IgD-negative memory B cell (primary cell): ENCODE measurements at regions not wholly inside any gene's neighbourhood (a gene's known extent, or its start where the extent isn't known, plus 50 kb on each side); places are given as distances from the start of the nearest gene placed in this dataset.

Experiments
- H3K27ac Mint-ChIP-seq, 3 donors: one replicate each; pipeline ENCODE4 v1.8.0; 2020 to 2022; ENCODE audit warnings: mild to moderate bottlenecking in 3 of 3, mixed read lengths in 3 of 3, moderate library complexity in 1 of 3
- H3K27me3 Mint-ChIP-seq: one replicate; pipeline ENCODE4 v1.8.0; 2021; ENCODE audit warnings: mixed read lengths
- H3K36me3 Mint-ChIP-seq: one replicate; pipeline ENCODE4 v1.8.0; 2020; ENCODE audit warnings: mild to moderate bottlenecking, mixed read lengths
- H3K4me1 Mint-ChIP-seq, 3 donors: one replicate each; pipeline ENCODE4 v1.8.0; 2020 to 2022; ENCODE audit warnings: mixed read lengths in 3 of 3, mild to moderate bottlenecking in 1 of 3
- H3K4me3 Mint-ChIP-seq, 4 donors: one replicate each; pipeline ENCODE4 v1.8.0; 2020 to 2022; ENCODE audit warnings: mild to moderate bottlenecking in 4 of 4, mixed read lengths in 4 of 4, moderate library complexity in 3 of 4
- H3K9me3 Mint-ChIP-seq, 3 donors: one replicate each; pipeline ENCODE4 v1.8.0; 2020 to 2021; ENCODE audit warnings: mixed read lengths in 3 of 3, mild to moderate bottlenecking in 1 of 3

DNA sequence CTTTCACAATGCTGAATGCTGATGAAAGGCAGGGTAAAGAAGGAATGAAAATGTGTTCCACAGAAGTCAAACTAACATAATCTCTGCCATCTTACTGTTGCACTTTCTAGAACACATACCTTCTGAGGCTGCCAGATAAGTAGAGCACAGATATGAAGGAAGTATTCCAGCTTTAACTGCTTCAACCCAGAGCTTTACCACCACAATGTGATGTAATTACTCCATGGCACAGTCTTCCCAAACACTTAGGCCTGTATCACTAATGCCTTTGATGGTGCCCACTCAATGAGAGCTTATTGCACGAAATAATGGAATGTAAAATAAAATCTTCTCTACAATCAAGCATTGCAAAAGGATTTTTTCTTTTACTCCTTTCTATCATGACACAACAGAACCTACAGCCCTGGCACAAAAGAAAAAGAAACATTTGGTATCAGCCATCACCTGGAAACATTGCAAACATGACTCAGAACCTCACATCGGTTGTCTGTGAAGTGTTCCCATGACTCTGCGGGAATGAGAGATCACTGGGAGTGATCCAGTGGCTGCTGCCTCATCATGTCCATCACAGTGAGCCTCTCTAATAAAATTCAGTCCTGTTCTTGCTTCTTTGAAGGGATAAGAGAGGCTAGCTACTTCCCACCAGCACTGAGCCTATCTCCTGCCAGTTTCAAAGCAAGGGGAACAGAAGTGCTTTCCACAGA lies 385.8 kb downstream of the EFNA5 start:
- Mint-ChIP-seq H3K9me3 (no peaks in the 10 kb centered on the region), H3K27me3 (peaks cover 9% of the 10 kb centered on the region), H3K4me3 (no peak overlapping the region), H3K36me3 (no peaks in the 10 kb centered on the region), H3K4me1 (peaks cover 0 to 2% (median 0%) of the 10 kb centered on the region in 3 donors), H3K27ac (no peak overlapping the region)

DNA sequence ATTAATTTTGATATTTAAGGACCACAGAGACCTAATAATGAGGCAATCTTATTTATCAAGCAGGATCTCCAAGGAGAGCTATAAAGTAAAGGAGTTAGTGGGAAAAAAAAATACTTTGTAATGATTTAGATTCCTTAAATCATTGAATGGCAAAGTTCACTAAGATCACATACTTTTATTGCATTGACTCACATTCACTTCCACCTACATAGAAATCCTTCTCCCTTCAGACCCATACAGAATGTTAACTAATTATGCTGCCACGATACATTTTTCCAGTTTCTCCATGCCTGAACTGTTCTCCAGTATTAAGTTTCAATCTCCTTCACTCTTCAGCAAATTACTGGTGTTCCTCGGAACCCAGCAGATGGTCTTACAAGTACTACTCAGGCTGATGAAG lies 388.7 kb downstream of the EFNA5 start:
- H3K36me3 Mint-ChIP-seq, result no peaks in the 10 kb centered on the region
- H3K4me1 Mint-ChIP-seq, result no peaks in the 10 kb centered on the region
- peaks cover 3% of the 10 kb centered on the region for H3K27me3 Mint-ChIP-seq
- H3K27ac Mint-ChIP-seq, result no peak overlapping the region
- H3K4me3 Mint-ChIP-seq, result no peak overlapping the region
- H3K9me3 Mint-ChIP-seq, result no peaks in the 10 kb centered on the region

DNA sequence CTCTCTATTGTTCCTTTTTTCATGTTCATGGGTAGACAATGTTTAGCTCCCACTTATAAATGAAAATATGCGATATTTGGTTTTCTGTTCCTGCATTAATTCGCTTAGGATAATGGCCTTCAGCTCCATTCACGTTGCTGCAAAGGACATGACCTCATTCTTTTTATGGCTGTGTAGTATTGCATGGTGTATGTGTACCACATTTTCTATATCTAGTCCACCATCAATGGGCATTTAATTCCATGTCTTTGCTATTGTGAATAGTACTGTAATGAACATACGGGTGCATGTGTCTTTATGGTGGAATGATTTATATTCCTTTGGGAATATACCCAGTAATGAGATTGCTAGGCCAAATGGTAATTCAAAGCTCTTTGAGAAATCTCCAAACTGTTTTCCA lies 392.0 kb downstream of the EFNA5 start:
- H3K4me1 Mint-ChIP-seq, result no peaks in the 10 kb centered on the region
- H3K27ac Mint-ChIP-seq, result no peak overlapping the region
- no peak overlapping the region for H3K4me3 Mint-ChIP-seq
- H3K36me3 Mint-ChIP-seq, result no peaks in the 10 kb centered on the region
- H3K9me3 Mint-ChIP-seq, result no peaks in the 10 kb centered on the region
- H3K27me3 Mint-ChIP-seq, result peaks cover 3% of the 10 kb centered on the region

DNA sequence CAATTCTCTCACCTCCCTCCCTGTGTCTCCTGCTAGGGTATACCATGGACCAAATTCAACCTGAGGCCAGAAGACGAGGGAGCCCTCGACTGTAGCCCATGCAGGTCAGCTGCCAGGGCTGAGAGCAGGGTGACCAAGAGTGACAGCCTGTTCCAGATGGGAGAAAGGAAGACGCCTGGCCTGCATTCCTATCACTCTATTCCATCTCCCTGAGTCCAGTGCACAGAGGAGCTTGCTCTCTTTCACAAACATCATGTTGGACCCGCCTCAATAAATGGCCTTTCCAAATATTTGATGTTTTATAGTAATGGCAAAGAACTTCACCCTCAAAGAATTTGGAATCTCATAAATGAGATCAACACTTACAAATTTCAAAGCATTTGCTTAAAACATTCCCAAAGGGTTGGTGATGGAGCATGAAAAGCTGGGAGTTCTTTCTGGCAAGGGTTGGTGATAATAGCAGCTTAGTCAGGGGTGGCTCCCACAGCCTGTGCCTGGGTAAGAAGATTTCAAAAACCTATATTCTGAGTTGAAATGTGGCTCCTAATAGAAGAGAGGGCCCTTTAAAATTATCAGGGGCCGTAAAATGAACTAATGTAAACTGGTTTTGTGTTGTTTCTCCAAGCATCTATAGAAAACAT lies 393.1 kb downstream of the EFNA5 start:
- peaks cover 3% of the 10 kb centered on the region for H3K27me3 Mint-ChIP-seq
- no peaks in the 10 kb centered on the region for H3K9me3 Mint-ChIP-seq
- H3K27ac Mint-ChIP-seq, result no peak overlapping the region
- H3K4me3 Mint-ChIP-seq, result no peak overlapping the region
- H3K36me3 Mint-ChIP-seq, result no peaks in the 10 kb centered on the region
- H3K4me1 Mint-ChIP-seq, result no peaks in the 10 kb centered on the region

DNA sequence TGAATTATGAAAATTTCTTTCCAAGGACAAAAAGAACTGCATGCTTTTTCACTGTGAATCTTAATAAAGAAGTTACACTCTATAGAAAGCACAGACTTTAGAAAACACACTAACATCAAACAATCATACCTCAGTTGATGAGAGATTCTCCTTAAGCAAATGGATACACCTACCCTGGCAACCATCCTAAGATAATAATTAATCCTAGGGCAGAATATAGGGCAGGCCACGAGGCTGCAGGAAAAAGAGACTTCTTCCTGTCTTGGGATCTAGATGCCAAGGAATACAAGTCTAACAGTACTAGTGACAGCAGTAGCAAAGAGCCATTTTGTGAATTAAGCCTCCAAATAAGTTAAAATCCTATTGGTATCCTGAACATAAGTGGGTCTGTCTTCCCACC lies 395.4 kb downstream of the EFNA5 start:
- Mint-ChIP-seq H3K4me3 (no peak overlapping the region), H3K9me3 (no peaks in the 10 kb centered on the region), H3K36me3 (no peaks in the 10 kb centered on the region), H3K4me1 (no peaks in the 10 kb centered on the region), H3K27me3 (no peaks in the 10 kb centered on the region), H3K27ac (no peak overlapping the region)

DNA sequence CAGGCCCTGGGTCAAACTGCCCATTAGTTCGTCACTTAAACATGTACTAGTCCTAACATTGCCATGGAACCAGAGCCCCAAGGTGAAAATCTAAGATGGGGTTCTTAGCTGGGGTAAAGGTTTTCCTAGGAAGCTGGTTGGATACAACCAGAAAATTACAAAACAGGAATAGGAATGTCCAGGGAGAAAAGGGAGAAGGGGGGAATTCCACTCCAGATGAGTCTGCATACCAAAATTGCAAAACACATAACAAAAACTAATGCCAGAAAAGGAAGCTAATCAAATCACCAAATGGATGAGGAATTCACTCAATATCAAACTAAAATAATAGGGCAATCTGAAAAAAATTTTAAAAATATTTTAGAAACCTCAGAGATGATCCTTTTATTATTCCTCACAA lies 396.2 kb downstream of the EFNA5 start:
- Mint-ChIP-seq H3K9me3 (no peaks in the 10 kb centered on the region), H3K36me3 (no peaks in the 10 kb centered on the region), H3K27ac (no peak overlapping the region), H3K4me3 (no peak overlapping the region), H3K27me3 (no peaks in the 10 kb centered on the region), H3K4me1 (no peaks in the 10 kb centered on the region)

DNA sequence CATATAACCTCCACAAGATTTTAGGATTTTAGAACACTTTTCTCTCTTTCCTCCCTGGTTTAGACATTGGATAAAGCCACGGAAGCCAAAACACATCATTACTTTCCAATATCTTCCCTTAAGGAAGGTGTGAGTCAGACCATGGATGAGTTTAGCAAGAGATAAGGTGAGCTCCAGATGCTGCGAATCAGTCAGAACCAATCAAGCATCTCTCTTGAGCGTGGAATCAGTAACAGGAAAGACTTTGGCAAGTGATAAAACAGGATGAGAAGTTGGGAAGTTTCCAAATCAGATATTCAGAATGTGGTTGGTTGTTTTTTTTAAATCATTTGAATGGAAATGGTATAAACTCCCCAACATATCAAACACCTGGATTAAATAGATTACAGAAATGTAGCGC lies 397.8 kb downstream of the EFNA5 start:
- Mint-ChIP-seq H3K36me3 (no peaks in the 10 kb centered on the region), H3K9me3 (no peaks in the 10 kb centered on the region), H3K27me3 (no peaks in the 10 kb centered on the region), H3K4me1 (no peaks in the 10 kb centered on the region), H3K27ac (no peak overlapping the region), H3K4me3 (no peak overlapping the region)

DNA sequence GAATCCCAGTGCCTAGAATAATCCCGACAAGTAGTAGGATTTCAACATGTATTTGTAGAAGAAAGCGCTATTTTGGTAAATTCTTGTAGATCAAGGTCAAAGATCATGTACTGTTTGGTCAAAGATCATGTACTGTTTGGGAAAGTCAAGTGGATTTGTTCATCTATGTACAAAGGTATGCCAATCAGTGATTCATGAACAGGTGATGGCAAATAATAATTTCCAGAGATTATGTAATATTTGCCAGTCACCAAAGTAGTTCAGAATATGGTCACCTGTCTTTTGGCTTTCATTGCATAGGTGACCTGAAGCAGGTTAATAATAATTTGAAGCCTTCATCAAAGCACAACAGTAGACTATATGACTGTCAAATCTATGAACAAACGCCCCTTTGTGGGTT lies 398.2 kb downstream of the EFNA5 start:
- Mint-ChIP-seq H3K4me3 (no peak overlapping the region), H3K9me3 (no peaks in the 10 kb centered on the region), H3K27ac (no peak overlapping the region), H3K4me1 (no peaks in the 10 kb centered on the region), H3K27me3 (no peaks in the 10 kb centered on the region), H3K36me3 (no peaks in the 10 kb centered on the region)

DNA sequence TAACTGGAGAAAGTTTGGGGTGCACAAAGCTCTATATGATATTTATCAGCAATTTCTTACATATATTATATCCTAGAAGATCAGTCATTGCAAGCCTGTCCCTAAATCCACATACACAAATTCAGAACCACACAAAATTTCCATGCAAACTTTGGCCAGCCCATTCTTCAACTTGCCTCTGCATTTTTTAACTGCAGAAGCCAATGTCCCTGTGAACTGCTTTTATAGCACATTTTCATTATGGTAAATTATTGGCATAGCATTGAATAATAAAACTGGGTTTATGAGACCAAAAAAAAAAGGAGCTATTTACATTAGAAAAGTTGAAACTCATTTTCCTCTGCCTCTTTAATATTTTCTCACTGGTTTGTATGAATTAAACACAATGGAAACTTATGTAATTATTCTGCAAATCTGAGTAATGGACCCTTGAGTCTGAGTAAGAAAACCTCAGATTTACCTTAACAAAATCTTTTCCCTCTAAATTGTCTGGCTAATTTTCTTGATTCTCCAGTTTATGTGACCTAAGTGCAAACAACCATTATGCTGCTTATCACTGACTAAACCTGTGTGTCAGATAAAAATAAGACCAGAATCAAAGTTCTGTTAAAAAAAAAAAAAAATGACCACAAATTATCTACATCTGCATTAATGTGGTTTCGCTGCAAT lies 398.9 kb downstream of the EFNA5 start:
- H3K27ac Mint-ChIP-seq, result no peak overlapping the region
- H3K4me1 Mint-ChIP-seq, result no peaks in the 10 kb centered on the region
- no peaks in the 10 kb centered on the region for H3K27me3 Mint-ChIP-seq
- no peak overlapping the region for H3K4me3 Mint-ChIP-seq
- H3K9me3 Mint-ChIP-seq, result no peaks in the 10 kb centered on the region
- H3K36me3 Mint-ChIP-seq, result no peaks in the 10 kb centered on the region

DNA sequence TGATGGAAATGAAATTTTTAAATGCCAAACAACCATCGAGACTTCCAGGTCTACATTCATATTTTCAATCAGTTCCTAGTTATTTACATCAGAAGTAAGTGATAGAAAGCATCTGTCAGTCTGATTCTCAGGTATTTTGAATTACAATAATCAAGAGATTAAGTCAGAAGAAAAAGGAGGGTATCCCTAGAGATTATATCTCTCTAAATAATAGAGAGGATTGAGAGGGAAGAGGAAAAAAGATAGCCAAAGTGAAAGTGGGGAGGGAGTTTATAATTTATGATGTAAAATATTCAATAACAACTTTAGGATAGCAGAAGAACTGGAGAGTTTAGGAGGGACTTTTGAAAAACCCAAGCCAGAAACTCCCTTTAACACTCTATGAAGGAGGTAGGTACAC lies 400.2 kb downstream of the EFNA5 start:
- Mint-ChIP-seq H3K4me1 (no peaks in the 10 kb centered on the region), H3K4me3 (no peak overlapping the region)

DNA sequence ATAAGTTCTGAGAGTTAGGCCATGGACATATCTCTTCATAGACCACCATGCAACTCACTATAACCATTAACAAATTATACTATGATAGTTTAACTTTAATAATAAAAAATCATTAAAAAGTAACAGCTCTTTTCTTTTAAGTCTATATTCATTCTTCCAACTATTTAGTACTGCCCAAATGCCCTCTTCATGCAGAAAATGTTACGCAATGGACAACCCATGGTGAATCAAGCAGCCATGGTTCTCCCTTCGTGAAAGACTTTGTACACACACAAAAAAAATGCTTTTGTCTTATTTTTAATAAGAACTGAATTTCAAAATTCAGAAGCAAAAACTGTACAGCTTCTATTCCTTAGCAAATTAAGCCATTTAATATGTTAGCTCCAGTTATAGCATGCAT lies 401.1 kb downstream of the EFNA5 start:
- Mint-ChIP-seq H3K9me3 (no peaks in the 10 kb centered on the region), H3K4me3 (no peak overlapping the region), H3K4me1 (no peaks in the 10 kb centered on the region), H3K27ac (no peak overlapping the region), H3K36me3 (no peaks in the 10 kb centered on the region), H3K27me3 (no peaks in the 10 kb centered on the region)

More for the DNA sequence above, 400.2 kb downstream of the EFNA5 start:
- Mint-ChIP-seq H3K9me3 (no peaks in the 10 kb centered on the region), H3K27ac (no peak overlapping the region), H3K36me3 (no peaks in the 10 kb centered on the region), H3K27me3 (no peaks in the 10 kb centered on the region)

DNA sequence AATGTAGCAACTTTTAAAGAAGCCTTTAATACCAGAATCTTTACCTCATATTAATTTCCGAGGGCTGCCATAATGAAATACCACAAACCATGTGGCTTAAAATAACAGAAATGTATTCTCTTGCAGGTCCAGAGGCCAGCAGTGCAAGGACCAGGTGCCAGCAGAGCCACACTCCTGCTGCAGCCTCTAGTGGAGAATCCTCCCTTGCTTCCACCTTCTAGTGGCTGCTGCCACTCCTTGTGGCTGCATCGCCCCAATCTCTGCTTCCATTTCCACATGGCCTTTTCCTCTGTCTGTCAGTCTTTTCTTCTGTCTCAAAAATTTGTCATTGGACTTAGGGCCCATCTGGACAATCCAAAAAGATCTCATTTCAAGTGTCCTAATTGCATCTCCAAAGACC lies 401.5 kb downstream of the EFNA5 start:
- Mint-ChIP-seq H3K9me3 (no peaks in the 10 kb centered on the region), H3K36me3 (no peaks in the 10 kb centered on the region), H3K27me3 (no peaks in the 10 kb centered on the region), H3K4me1 (no peaks in the 10 kb centered on the region), H3K4me3 (no peak overlapping the region), H3K27ac (no peak overlapping the region)

DNA sequence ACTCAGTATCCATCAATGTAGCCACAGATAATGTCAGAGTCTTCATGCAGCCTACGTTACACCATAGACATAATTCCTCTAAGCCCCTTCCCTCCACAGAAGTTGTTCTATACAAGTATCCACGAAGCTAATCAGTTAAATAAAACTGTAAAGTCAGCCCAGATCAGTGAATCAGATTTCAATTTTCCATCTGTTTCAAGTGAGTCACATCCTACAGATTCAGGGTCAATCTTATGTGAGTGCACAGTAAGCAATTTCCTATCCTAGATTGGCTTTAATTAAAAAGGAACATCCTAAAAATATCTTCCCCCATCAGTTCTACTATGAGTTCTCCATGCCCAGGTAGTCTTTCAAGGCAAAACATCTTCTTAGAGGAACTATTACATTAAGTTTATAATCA lies 402.5 kb downstream of the EFNA5 start:
- H3K36me3 Mint-ChIP-seq, result no peaks in the 10 kb centered on the region
- no peaks in the 10 kb centered on the region for H3K9me3 Mint-ChIP-seq
- no peak overlapping the region for H3K4me3 Mint-ChIP-seq
- H3K27me3 Mint-ChIP-seq, result no peaks in the 10 kb centered on the region
- H3K4me1 Mint-ChIP-seq, result peaks cover 0 to 4% (median 0%) of the 10 kb centered on the region in 3 donors
- no peak overlapping the region for H3K27ac Mint-ChIP-seq

DNA sequence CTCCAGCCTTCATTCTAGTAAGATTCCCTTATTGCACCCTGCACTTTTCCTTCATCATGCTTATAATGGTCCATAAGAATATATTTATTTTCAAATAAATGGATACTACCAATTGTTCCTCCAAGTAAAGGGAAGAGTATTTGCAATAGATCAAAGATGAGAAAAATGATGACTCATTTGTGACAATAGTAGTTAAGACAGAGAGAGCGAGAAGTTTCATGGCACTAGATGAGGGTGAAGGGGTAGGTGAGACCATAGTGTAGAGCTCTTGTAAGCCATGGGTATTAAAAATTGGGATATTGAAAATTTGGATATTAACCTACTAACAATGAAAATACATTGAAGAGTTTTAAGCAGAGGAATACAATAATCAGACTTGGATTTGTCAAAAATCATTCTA lies 404.6 kb downstream of the EFNA5 start:
- no peak overlapping the region for H3K27ac Mint-ChIP-seq
- H3K4me3 Mint-ChIP-seq, result no peak overlapping the region
- H3K36me3 Mint-ChIP-seq, result no peaks in the 10 kb centered on the region
- peaks cover 0 to 5% (median 0%) of the 10 kb centered on the region in 3 donors for H3K4me1 Mint-ChIP-seq
- H3K9me3 Mint-ChIP-seq, result peaks cover 0 to 9% (median 5%) of the 10 kb centered on the region in 3 donors
- H3K27me3 Mint-ChIP-seq, result peaks cover 4% of the 10 kb centered on the region

DNA sequence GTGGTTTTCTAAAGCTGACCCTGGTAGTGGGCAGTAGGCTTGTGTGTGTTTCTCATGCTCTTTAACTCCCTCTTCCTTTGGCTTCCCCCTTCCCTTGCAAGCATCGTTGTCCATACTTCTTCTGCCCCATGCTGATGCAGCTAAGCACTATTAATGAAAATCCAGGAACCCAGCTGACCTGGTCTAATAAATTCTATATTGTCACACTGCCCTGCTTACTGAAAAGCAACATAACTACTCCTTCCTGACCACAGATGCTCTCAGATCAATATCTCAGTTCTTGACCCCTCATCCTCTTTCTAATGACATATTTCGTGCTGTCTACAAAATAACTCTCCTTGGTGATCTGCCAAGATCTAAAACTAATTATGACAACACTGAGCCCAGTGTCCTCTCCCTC lies 405.5 kb downstream of the EFNA5 start:
- no peaks in the 10 kb centered on the region for H3K36me3 Mint-ChIP-seq
- H3K27me3 Mint-ChIP-seq, result peaks cover 4% of the 10 kb centered on the region
- peaks cover 0 to 5% (median 0%) of the 10 kb centered on the region in 3 donors for H3K4me1 Mint-ChIP-seq
- peaks cover 0 to 11% (median 5%) of the 10 kb centered on the region in 3 donors for H3K9me3 Mint-ChIP-seq
- H3K4me3 Mint-ChIP-seq, result no peak overlapping the region
- H3K27ac Mint-ChIP-seq, result no peak overlapping the region
